IMR-90 (cell line): ENCODE measurements at regions not wholly inside any gene's neighbourhood (a gene's known extent, or its start where the extent isn't known, plus 50 kb on each side); places are given as distances from the start of the nearest gene placed in this dataset.

Experiments
- ATAC-seq: fragments of 200-7000 bp; cut with Tn5 transposase; 2 replicates; pipeline ENCODE4 v1.9.1; 2020; ENCODE audit warnings: low read depth, mild to moderate bottlenecking, moderate library complexity
- BruUV-seq: library from RNA; stranded (reverse); fragments of 400-500 nt; replicated peaks from 2 replicates; lab custom pipeline; 2021; lab: Mats Ljungman, UMichigan
- CTCF ChIA-PET: fragments of 300-600 bp; formaldehyde crosslinking; extraction: SDS; loops from one replicate; lab custom pipeline; 2021; ENCODE audit warnings: antibody characterized with exemption; lab: Yijun Ruan, JAX
- POLR2A ChIA-PET: fragments of 300-600 bp; sonication (Branson Sonifier 250); formaldehyde crosslinking; loops from one replicate; lab custom pipeline; 2022; ENCODE audit warnings: antibody characterized with exemption; ENCODE audit not compliant: unreplicated experiment; lab: Charles Lee
- DNase-seq: peaks from one replicate; pipeline ENCODE4 v3.0.0; 2013
- H2AFZ ChIP-seq: replicated peaks from 2 replicates; pipeline ENCODE3; 2013; ENCODE audit warnings: low read length, mild to moderate bottlenecking; ENCODE audit not compliant: poor library complexity
- H2AK5ac ChIP-seq: 2 replicates; pipeline ENCODE4 v1.6.1; 2013; ENCODE audit warnings: low read depth, low read length, inconsistent platforms
- H2AK9ac ChIP-seq: replicated peaks from 2 replicates; pipeline ENCODE3; 2013; ENCODE audit warnings: mild to moderate bottlenecking, low read depth, low read length, moderate library complexity; ENCODE audit not compliant: poor library complexity
- H2BK120ac ChIP-seq: 2 replicates; pipeline ENCODE4 v1.6.1; 2013; ENCODE audit warnings: low read depth, low read length, inconsistent platforms
- H2BK15ac ChIP-seq: 3 replicates; pipeline ENCODE4 v1.6.1; 2013; ENCODE audit warnings: low read depth, low read length, inconsistent platforms
- H2BK20ac ChIP-seq: 2 replicates; pipeline ENCODE4 v1.6.1; 2013; ENCODE audit warnings: low read depth, mild to moderate bottlenecking, inconsistent platforms, low read length, moderate library complexity
- H2BK5ac ChIP-seq: 2 replicates; pipeline ENCODE4 v1.6.1; 2013; ENCODE audit warnings: mild to moderate bottlenecking, low read depth, low read length, inconsistent platforms; ENCODE audit not compliant: poor library complexity, severe bottlenecking
- H3K14ac ChIP-seq: replicated peaks from 2 replicates; pipeline ENCODE4 v1.6.1; 2013; ENCODE audit warnings: low read depth, low read length, inconsistent platforms
- H3K18ac ChIP-seq: 2 replicates; pipeline ENCODE4 v1.6.1; 2013; ENCODE audit warnings: low read depth, low read length, control low read depth
- H3K23ac ChIP-seq: 2 replicates; pipeline ENCODE4 v1.6.1; 2013; ENCODE audit warnings: low read depth, low read length, inconsistent platforms
- H3K27ac ChIP-seq: 2 replicates; pipeline ENCODE4 v1.5.1; 2013; ENCODE audit warnings: mild to moderate bottlenecking, control low read depth, low read length; ENCODE audit not compliant: insufficient read depth
- H3K27me3 ChIP-seq: 2 replicates; pipeline ENCODE4 v1.6.1; 2013; ENCODE audit warnings: low read length; ENCODE audit not compliant: control insufficient read depth, insufficient read depth
- H3K36me3 ChIP-seq: 2 replicates; pipeline ENCODE4 v1.6.1; 2013; ENCODE audit warnings: low read length, mixed read lengths; ENCODE audit not compliant: control insufficient read depth, insufficient read depth
- H3K4ac ChIP-seq: 2 replicates; pipeline ENCODE4 v1.6.1; 2013; ENCODE audit warnings: low read depth, low read length, inconsistent platforms
- H3K4me1 ChIP-seq: 2 replicates; pipeline ENCODE4 v1.6.1; 2013; ENCODE audit warnings: low read length, mixed read lengths; ENCODE audit not compliant: control insufficient read depth, insufficient read depth
- H3K4me2 ChIP-seq: 2 replicates; pipeline ENCODE4 v1.6.1; 2013; ENCODE audit warnings: low read depth, mild to moderate bottlenecking, control low read depth, low read length, moderate library complexity
- H3K4me3 ChIP-seq: 2 replicates; pipeline ENCODE4 v1.5.1; 2013; ENCODE audit warnings: low read depth, mild to moderate bottlenecking, control low read depth, low read length, moderate library complexity; ENCODE audit not compliant: insufficient read depth
- H3K56ac ChIP-seq: 2 replicates; pipeline ENCODE4 v1.6.1; 2013; ENCODE audit warnings: low read length, inconsistent platforms; ENCODE audit not compliant: insufficient read depth; ENCODE audit errors: extremely low read depth
- H3K79me1 ChIP-seq, 2 experiments: 2 replicates each; pipeline ENCODE4 v1.6.1; 2013; ENCODE audit warnings: low read length in 2 of 2, inconsistent platforms in 1 of 2, low read depth in 1 of 2
- H3K9ac ChIP-seq: 2 replicates; pipeline ENCODE4 v1.6.1; 2013; ENCODE audit warnings: low read depth, low read length, control low read depth
- H3K9me1 ChIP-seq: 2 replicates; pipeline ENCODE4 v1.6.1; 2013; ENCODE audit warnings: low read length, inconsistent platforms; ENCODE audit not compliant: insufficient read depth
- H3K9me3 ChIP-seq: 2 replicates; pipeline ENCODE4 v1.6.1; 2013; ENCODE audit warnings: low read length; ENCODE audit not compliant: control insufficient read depth, insufficient read depth
- H4K20me1 ChIP-seq: 2 replicates; pipeline ENCODE4 v1.6.1; 2013; ENCODE audit warnings: low read length, inconsistent platforms; ENCODE audit not compliant: insufficient read depth
- H4K5ac ChIP-seq: 2 replicates; pipeline ENCODE4 v1.6.1; 2013; ENCODE audit warnings: mild to moderate bottlenecking, low read depth, low read length, control low read depth
- H4K8ac ChIP-seq, 2 experiments: 2 replicates each; pipeline ENCODE4 v1.6.1; 2013; ENCODE audit warnings: low read depth in 2 of 2, low read length in 2 of 2, control low read depth in 1 of 2, inconsistent platforms in 1 of 2
- H4K91ac ChIP-seq: 2 replicates; pipeline ENCODE4 v1.6.1; 2013; ENCODE audit warnings: low read depth, low read length, inconsistent platforms; ENCODE audit not compliant: insufficient read depth
- BHLHE40 ChIP-seq: fragments of 150-350 bp; IDR thresholded peaks from 2 replicates; pipeline ENCODE4 v1.6.1; 2016; ENCODE audit warnings: mild to moderate bottlenecking, low read depth, low read length
- CEBPB ChIP-seq: IDR thresholded peaks from 2 replicates; pipeline ENCODE4 v1.6.1; 2012; ENCODE audit warnings: low read depth, low read length, improper control_type of control experiment
- CHD1 ChIP-seq: IDR thresholded peaks from 2 replicates; pipeline ENCODE4 v1.6.1; 2012; ENCODE audit warnings: low read depth, low read length, improper control_type of control experiment
- FOS ChIP-seq: fragments of 150-350 bp; IDR thresholded peaks from 2 replicates; pipeline ENCODE4 v1.6.1; 2016; ENCODE audit warnings: low read depth, low read length
- NFE2L2 ChIP-seq: fragments of 150-350 bp; IDR thresholded peaks from 2 replicates; pipeline ENCODE4 v1.6.1; 2016; ENCODE audit warnings: low read depth, mild to moderate bottlenecking, low read length
- RAD21 ChIP-seq: IDR thresholded peaks from 2 replicates; pipeline ENCODE4 v1.6.1; 2012; ENCODE audit warnings: low read length, improper control_type of control experiment
- RFX5 ChIP-seq: IDR thresholded peaks from 2 replicates; pipeline ENCODE4 v1.8.0; 2012; ENCODE audit warnings: low read depth, mild to moderate bottlenecking, low read length, moderate library complexity
- SMC3 ChIP-seq: fragments of 150-350 bp; IDR thresholded peaks from 2 replicates; pipeline ENCODE4 v1.6.1; 2016; ENCODE audit warnings: low read depth, mild to moderate bottlenecking, antibody characterized with exemption, low read length, moderate library complexity
- WGBS, 2 experiments: methylation state at CpG; one replicate each; pipeline versions ENCODE4 v1.1.5 to v1.1.7; 2013; ENCODE audit warnings: missing lambda C conversion rate in 2 of 2; ENCODE audit not compliant: insufficient read length in 1 of 2; ENCODE audit errors: extremely low coverage in 2 of 2; 5-methylcytosine and 5-hydroxymethylcytosine counted together
- dilution Hi-C: fragments of 300-500 bp; cut with HindIII; formaldehyde crosslinking; loops from one replicate; pipeline ENCODE4 v1.14.3; 2018; ENCODE audit warnings: low sequenced_read_pairs; ENCODE audit not compliant: unreplicated experiment
- in situ Hi-C: fragments of 300-500 bp; cut with MboI; formaldehyde crosslinking; loops from 3 replicates; pipeline ENCODE4 v1.14.3; 2019; ENCODE audit warnings: low sequenced_read_pairs, inconsistent platforms, mixed read lengths
- intact Hi-C: fragments of 100-400 bp; cut with micrococcal nuclease; formaldehyde crosslinking; loops from 2 replicates; pipeline ENCODE4 v1.10.0; 2022
- TF ChIP-seq, protein P1 (sequence below): conservative IDR thresholded peaks from 2 replicates; pipeline ENCODE4 v1.5.1; 2012; ENCODE audit warnings: mild to moderate bottlenecking, low read depth, low read length, improper control_type of control experiment
- TF ChIP-seq, protein P2 (sequence below): fragments of 150-350 bp; IDR thresholded peaks from 2 replicates; pipeline ENCODE4 v1.6.1; 2017; ENCODE audit warnings: mild to moderate bottlenecking, antibody characterized with exemption, low read length, low read depth

DNA sequence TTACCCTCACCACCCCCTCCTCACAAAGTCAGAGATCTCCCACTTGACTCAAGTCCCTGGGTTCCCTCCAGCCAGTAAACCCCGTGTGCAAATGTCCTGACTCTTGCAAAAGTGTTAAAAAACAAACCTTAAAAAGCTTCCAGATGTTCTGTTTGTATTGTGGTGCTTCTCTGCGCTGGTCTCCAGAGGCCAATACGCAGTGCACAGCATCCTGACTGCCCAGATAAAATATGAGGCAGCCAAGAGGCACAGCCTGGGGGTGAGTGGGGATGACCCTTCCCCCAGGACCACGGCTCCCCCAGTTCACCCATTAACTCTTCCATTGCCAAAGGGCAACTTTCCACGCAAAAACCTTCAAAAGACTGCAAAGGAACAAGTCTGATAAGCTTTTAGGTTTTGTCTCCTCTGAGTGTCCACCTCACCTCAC lies 291.8 kb downstream of the SOX9 start:
- Histone ChIP-seq H4K5ac (no peak overlapping the region), H3K9me3 (peaks cover 3% of the 10 kb centered on the region), H3K27me3 (no peaks in the 10 kb centered on the region), H4K20me1 (no peaks in the 10 kb centered on the region), H3K4me1 (peaks cover 9% of the 10 kb centered on the region), H3K9me1 (peaks cover 18% of the 10 kb centered on the region), H3K14ac (no peak overlapping the region), H3K23ac (no peak overlapping the region), H2AK9ac (no peak overlapping the region), H2BK120ac (no peak overlapping the region), H4K8ac (no peak overlapping the region), H3K9ac (no peak overlapping the region), H3K79me1 (peaks cover 8 to 46% of the 10 kb centered on the region in 2 experiments; a peak in 3 of 4 replicates), H3K27ac (no peak overlapping the region), H2AFZ (no peak overlapping the region), H3K36me3 (no peaks in the 10 kb centered on the region), H3K56ac (no peak overlapping the region), H2BK15ac (no peak overlapping the region), H3K4me3 (no peak overlapping the region), H3K4me2 (no peak overlapping the region), H3K4ac (no peak overlapping the region), H2BK5ac (no peak overlapping the region), H2AK5ac (no peak overlapping the region), H2BK20ac (no peak overlapping the region), H3K18ac (no peak overlapping the region), H4K91ac (no peak overlapping the region)
- intact Hi-C loops (no loop called here), dilution Hi-C loops (no loop called here), in situ Hi-C loops (no loop called here)
- TF ChIP-seq RAD21 (no peak), FOS (no peak), SMC3 (no peak), RFX5 (no peak), BHLHE40 (no peak), NFE2L2 (no peak), CHD1 (no peak), CEBPB (no peak)
- TF ChIP-seq, protein P1, sequence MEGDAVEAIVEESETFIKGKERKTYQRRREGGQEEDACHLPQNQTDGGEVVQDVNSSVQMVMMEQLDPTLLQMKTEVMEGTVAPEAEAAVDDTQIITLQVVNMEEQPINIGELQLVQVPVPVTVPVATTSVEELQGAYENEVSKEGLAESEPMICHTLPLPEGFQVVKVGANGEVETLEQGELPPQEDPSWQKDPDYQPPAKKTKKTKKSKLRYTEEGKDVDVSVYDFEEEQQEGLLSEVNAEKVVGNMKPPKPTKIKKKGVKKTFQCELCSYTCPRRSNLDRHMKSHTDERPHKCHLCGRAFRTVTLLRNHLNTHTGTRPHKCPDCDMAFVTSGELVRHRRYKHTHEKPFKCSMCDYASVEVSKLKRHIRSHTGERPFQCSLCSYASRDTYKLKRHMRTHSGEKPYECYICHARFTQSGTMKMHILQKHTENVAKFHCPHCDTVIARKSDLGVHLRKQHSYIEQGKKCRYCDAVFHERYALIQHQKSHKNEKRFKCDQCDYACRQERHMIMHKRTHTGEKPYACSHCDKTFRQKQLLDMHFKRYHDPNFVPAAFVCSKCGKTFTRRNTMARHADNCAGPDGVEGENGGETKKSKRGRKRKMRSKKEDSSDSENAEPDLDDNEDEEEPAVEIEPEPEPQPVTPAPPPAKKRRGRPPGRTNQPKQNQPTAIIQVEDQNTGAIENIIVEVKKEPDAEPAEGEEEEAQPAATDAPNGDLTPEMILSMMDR: no peak
- TF ChIP-seq, protein P2, sequence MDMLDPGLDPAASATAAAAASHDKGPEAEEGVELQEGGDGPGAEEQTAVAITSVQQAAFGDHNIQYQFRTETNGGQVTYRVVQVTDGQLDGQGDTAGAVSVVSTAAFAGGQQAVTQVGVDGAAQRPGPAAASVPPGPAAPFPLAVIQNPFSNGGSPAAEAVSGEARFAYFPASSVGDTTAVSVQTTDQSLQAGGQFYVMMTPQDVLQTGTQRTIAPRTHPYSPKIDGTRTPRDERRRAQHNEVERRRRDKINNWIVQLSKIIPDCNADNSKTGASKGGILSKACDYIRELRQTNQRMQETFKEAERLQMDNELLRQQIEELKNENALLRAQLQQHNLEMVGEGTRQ: no peak
- DNase-seq (no peak), ATAC-seq (no peak)
- WGBS, 2 experiments: no CpG with 5 or more reads among the region's 5 CpGs
- BruUV-seq: no TSS peak
- ChIA-PET POLR2A (no interaction called here), CTCF (no interaction called here)
